K562 (cell line): ENCODE measurements at regions not wholly inside any gene's neighbourhood (a gene's known extent, or its start where the extent isn't known, plus 50 kb on each side); places are given as distances from the start of the nearest gene placed in this dataset.
"Not testable (repeated sequence)": the region's sequence is repeated elsewhere in the genome, so short reads cannot be mapped to it uniquely, and the experiment has no call there.

Experiments used
- ATAC-seq: fragments of 200-7000 bp; cut with Tn5 transposase; 3 replicates; pipeline ENCODE4 v1.9.1; 2020; ENCODE audit warnings: moderate library complexity
- BruUV-seq: library from RNA; stranded (reverse); fragments of 400-500 nt; replicated peaks from 2 replicates; lab custom pipeline; 2021; lab: Mats Ljungman, UMichigan
- CTCF ChIA-PET: fragments of 300-600 bp; formaldehyde crosslinking; extraction: SDS; loops from one replicate; lab custom pipeline; 2021; ENCODE audit warnings: low intra/inter-chr PET ratio; lab: Yijun Ruan, JAX
- POLR2A ChIA-PET: fragments of 300-600, 350-650 bp; sonication (Branson Sonifier 250); formaldehyde crosslinking; extraction: SDS; loops from one replicate; lab custom pipeline; 2021; ENCODE audit warnings: antibody characterized with exemption, inconsistent platforms; lab: Yijun Ruan, JAX
- DNase-seq, 4 experiments: peaks; one replicate each; pipeline versions ENCODE4 v3.0.0 to v3.0.0-alpha.2; 2011 to 2018; ENCODE audit warnings: low spot score in 3 of 4, mixed read lengths in 3 of 4; ENCODE audit errors: extremely low read depth in 1 of 4
- FAIRE-seq: peaks from 2 replicates; lab custom pipeline; 2011; peaks lifted over from hg19 to GRCh38; lab: Jason Lieb, UNC
- H2AFZ ChIP-seq: 2 replicates; pipeline ENCODE4 v1.6.0; 2011; ENCODE audit warnings: low read depth, low read length, control low read depth, inconsistent platforms
- H3K27ac ChIP-seq: fragments of 200-600 bp; 3 replicates; pipeline ENCODE4 v1.8.0; 2011; ENCODE audit warnings: low read depth, mild to moderate bottlenecking, control low read depth, inconsistent platforms, low read length, moderate library complexity, mixed read lengths; ENCODE audit errors: extremely low read depth
- H3K27me3 ChIP-seq, 2 experiments: fragments of 300-600 bp in 1 of 2; 2 replicates in 1 of 2; 3 replicates in 1 of 2; pipeline versions ENCODE4 v1.6.0 to v1.8.0; 2011; ENCODE audit warnings: inconsistent platforms in 2 of 2, low read length in 2 of 2, mild to moderate bottlenecking in 1 of 2, mixed read lengths in 1 of 2, moderate library complexity in 1 of 2; ENCODE audit not compliant: control insufficient read depth in 2 of 2, insufficient read depth in 2 of 2
- H3K36me3 ChIP-seq: fragments of 300-600 bp; 3 replicates; pipeline ENCODE4 v1.8.0; 2011; ENCODE audit warnings: mild to moderate bottlenecking, low read length, inconsistent platforms; ENCODE audit not compliant: control insufficient read depth, insufficient read depth
- H3K4me1 ChIP-seq, 2 experiments: fragments of 200-600 bp in 1 of 2; replicated peaks in 1 of 2; 2 replicates in 1 of 2; 3 replicates in 1 of 2; pipeline versions ENCODE4 v1.5.1 to v1.8.0; 2011; ENCODE audit warnings: inconsistent platforms in 2 of 2, low read length in 2 of 2, mild to moderate bottlenecking in 1 of 2, mixed read lengths in 1 of 2, moderate library complexity in 1 of 2; ENCODE audit not compliant: control insufficient read depth in 2 of 2, insufficient read depth in 2 of 2
- H3K4me2 ChIP-seq: 2 replicates; pipeline ENCODE4 v1.6.1; 2011; ENCODE audit warnings: low read length, control low read depth, inconsistent platforms, mixed read lengths; ENCODE audit not compliant: insufficient read depth
- H3K4me3 ChIP-seq: fragments of 200-600 bp; sonication (generic), shearing (Covaris generic); 2 replicates; pipeline ENCODE4 v1.5.1; 2016; ENCODE audit warnings: control low read depth, inconsistent platforms
- H3K79me2 ChIP-seq: fragments of 200-600 bp; 3 replicates; pipeline ENCODE4 v1.8.0; 2011; ENCODE audit warnings: low read length, inconsistent platforms; ENCODE audit not compliant: control insufficient read depth, insufficient read depth
- H3K9ac ChIP-seq, 2 experiments: 2 replicates each; pipeline versions ENCODE4 v1.6.0 to v1.6.1; 2011; ENCODE audit warnings: low read depth in 2 of 2, low read length in 2 of 2, control low read depth in 1 of 2, inconsistent platforms in 1 of 2, mild to moderate bottlenecking in 1 of 2, mixed read lengths in 1 of 2; ENCODE audit not compliant: insufficient read depth in 1 of 2
- H3K9me1 ChIP-seq: one replicate; pipeline ENCODE4 v1.6.0; 2011; ENCODE audit warnings: inconsistent platforms, mild to moderate bottlenecking, low read length, moderate library complexity; ENCODE audit not compliant: control insufficient read depth, insufficient read depth
- H3K9me3 ChIP-seq: replicated peaks from 2 replicates; pipeline ENCODE4 v1.5.1; 2011; ENCODE audit warnings: low read depth, low read length, inconsistent platforms; ENCODE audit not compliant: control insufficient read depth, insufficient read depth
- H4K20me1 ChIP-seq: replicated peaks from 2 replicates; pipeline ENCODE4 v1.6.1; 2011; ENCODE audit warnings: low read length, inconsistent platforms, mixed read lengths; ENCODE audit not compliant: control insufficient read depth, insufficient read depth
- WGBS: fragments of 100-300 bp; shearing (Covaris generic); methylation state at CpG from one replicate; pipeline ENCODE4 v1.1.6; 2016; ENCODE audit warnings: low coverage, mixed read lengths; ENCODE audit not compliant: insufficient coverage; ENCODE audit errors: missing lambda C conversion rate; 5-methylcytosine and 5-hydroxymethylcytosine counted together
- in situ Hi-C: fragments of 300-500 bp; cut with MboI; formaldehyde crosslinking; loops from 4 replicates; pipeline ENCODE4 v1.15.0; 2018; ENCODE audit warnings: inconsistent platforms, mixed read lengths
- intact Hi-C: fragments of 100-400 bp; cut with micrococcal nuclease; formaldehyde crosslinking; loops from 2 replicates; pipeline ENCODE4 v1.14.2; 2022

DNA sequence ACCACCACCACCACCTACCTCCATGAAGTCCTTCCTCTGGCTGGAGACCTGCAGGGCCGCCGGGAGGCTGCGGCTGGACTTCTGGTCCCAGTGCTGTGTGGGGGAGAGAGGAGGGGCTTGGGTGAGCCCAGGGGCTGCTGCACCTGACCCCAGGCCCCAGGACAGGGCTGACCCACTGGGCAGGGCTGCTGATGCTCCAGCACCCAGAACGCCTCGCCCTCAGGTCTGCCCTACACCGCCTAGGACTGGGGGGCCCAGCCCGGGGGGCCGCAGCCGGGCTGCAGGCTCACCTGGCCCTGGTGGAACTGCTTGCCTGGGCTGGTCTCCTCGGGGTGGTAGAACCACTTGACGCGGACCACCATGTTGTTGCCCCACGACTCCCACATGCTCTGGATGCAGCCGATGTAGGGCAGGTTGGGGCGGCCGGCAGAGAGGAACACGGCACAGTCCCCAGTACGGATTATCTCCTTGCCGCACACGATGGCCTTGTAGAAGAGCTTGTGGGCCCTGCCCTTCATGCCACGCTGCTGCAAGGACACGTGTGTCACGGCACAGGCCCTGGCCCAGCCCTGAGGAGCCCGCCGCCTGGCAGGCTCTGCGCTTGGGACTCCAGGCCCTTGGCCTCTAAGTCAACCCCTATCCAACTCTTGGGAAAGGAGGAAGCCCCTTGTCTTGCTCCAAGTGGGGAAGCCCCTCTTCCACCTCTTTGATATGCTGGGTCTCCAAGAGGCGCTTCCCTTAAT is 429.9 kb upstream of the ZNF722 start:
- intact Hi-C loops, H3K4me3 ChIP-seq, ATAC-seq, H3K27me3 ChIP-seq, CTCF ChIA-PET, H3K4me2 ChIP-seq, H3K9me1 ChIP-seq, H3K4me1 ChIP-seq, BruUV-seq, H3K27ac ChIP-seq, in situ Hi-C loops, H3K9ac ChIP-seq, H3K79me2 ChIP-seq, H4K20me1 ChIP-seq, DNase-seq, H2AFZ ChIP-seq, H3K9me3 ChIP-seq, FAIRE-seq, H3K36me3 ChIP-seq, POLR2A ChIA-PET: not testable (repeated sequence)
- WGBS, result 0% methylated on average over 13 of the region's 27 CpGs

DNA sequence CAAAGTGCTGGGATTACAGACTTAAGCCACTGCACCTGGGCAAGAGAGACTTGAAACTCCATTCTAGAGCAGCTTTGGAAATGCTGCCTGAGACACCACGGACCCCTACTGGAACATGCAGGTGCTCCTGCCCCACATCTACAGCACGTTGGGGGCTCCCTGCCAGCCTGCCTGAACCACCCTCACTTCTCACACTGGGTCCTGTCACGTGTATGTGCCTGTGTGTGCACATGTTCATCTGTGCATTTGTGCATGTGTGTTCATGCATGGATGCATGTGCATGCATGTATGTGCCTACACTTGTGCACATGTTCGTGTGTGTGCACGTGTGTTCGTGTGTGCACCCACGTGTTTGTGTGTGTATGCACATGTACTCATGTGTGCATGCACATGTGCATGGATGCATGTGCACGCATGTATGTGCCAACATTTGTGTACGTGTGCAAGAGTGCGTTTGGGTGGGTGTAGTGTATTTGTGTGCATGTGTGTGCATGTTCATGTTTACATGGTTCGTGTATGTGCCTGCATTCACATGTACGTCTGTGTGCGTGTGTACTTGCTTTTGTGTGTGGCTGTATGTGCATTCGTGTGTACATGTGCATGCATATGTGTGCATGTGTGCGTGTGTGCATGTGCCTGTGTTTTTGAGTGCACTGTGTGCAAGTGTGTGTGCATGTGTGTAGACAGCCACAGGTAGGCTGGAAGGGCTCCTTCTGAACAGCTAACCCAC is 428.1 kb upstream of the ZNF722 start:
- DNase-seq, H3K79me2 ChIP-seq, intact Hi-C loops, H3K9me3 ChIP-seq, in situ Hi-C loops, H3K4me2 ChIP-seq, BruUV-seq, H3K27ac ChIP-seq, H3K9me1 ChIP-seq, H3K36me3 ChIP-seq, CTCF ChIA-PET, POLR2A ChIA-PET, H3K4me1 ChIP-seq, ATAC-seq, H4K20me1 ChIP-seq, H3K4me3 ChIP-seq, H3K9ac ChIP-seq, H3K27me3 ChIP-seq, H2AFZ ChIP-seq: not testable (repeated sequence)
- WGBS, result 0% methylated on average over 14 of the region's 15 CpGs
- peak; percentile 51 for FAIRE-seq

DNA sequence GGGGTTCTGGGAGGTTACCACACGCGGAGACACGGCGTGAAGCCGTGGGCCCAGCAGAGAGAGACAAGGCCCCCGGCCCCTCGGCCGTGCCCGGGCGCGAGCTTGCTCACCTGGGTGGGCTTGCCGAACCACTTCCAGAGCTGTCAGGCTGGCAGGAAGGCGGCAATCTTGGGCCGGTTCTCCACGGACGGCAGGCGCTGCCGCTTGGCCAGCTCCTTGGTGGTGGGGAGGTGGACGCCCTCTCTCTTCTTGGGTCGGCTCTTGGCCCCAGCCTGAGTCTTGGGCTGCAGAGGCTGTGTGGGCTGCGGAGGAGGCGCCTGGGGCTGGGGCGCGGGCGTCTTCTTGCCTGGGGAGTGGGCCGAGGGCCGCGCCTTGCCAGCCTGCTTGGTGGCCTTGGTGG is 426.5 kb upstream of the ZNF722 start:
- intact Hi-C loops, in situ Hi-C loops, BruUV-seq, H3K79me2 ChIP-seq, H3K36me3 ChIP-seq, H3K27me3 ChIP-seq, H3K9me1 ChIP-seq, H3K4me1 ChIP-seq, ATAC-seq, H2AFZ ChIP-seq, FAIRE-seq, POLR2A ChIA-PET, H3K4me2 ChIP-seq, H3K27ac ChIP-seq, H3K4me3 ChIP-seq, H4K20me1 ChIP-seq, DNase-seq, H3K9ac ChIP-seq, H3K9me3 ChIP-seq, CTCF ChIA-PET: not testable (repeated sequence)
- WGBS, result 2% methylated on average over 10 of the region's 28 CpGs
